ENCODE measurements at regions not wholly inside any gene's neighbourhood (a gene's known extent, or its start where the extent isn't known, plus 50 kb on each side); places are given as distances from the start of the nearest gene placed in this dataset.

DNA sequence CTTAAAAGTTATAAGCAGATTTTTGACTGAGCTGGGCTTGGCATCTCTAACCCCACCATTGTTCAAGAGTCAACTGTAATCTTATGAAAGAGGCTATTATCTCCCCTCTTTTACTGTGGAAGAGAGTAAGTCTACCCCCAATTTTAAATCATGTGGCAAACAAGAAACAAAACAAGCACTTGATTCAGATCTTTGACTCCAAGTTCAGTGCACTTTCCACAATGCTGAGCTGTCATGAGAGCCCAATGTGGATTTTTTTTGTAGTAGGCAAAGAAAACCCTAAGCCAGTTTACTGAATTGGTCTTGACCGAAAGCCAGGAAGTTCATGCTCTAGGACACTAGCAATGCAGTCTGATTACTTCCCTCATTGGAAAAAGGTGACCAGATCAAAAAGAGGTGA, 306.2 kb downstream of the GALC start:
- no peak for TF ChIP-seq POLR2A (IDR thresholded peaks at IDR 0.05)
- TF ChIP-seq, protein P1, sequence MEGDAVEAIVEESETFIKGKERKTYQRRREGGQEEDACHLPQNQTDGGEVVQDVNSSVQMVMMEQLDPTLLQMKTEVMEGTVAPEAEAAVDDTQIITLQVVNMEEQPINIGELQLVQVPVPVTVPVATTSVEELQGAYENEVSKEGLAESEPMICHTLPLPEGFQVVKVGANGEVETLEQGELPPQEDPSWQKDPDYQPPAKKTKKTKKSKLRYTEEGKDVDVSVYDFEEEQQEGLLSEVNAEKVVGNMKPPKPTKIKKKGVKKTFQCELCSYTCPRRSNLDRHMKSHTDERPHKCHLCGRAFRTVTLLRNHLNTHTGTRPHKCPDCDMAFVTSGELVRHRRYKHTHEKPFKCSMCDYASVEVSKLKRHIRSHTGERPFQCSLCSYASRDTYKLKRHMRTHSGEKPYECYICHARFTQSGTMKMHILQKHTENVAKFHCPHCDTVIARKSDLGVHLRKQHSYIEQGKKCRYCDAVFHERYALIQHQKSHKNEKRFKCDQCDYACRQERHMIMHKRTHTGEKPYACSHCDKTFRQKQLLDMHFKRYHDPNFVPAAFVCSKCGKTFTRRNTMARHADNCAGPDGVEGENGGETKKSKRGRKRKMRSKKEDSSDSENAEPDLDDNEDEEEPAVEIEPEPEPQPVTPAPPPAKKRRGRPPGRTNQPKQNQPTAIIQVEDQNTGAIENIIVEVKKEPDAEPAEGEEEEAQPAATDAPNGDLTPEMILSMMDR (IDR thresholded peaks at IDR 0.05), result no peak

Data from body of pancreas (tissue), 4 donors.